GM04503 (cell line): ENCODE measurements at regions not wholly inside any gene's neighbourhood (a gene's known extent, or its start where the extent isn't known, plus 50 kb on each side); places are given as distances from the start of the nearest gene placed in this dataset.

Experiments used
- DNase-seq: peaks from one replicate; pipeline ENCODE4 v3.0.0-alpha.2; 2012; ENCODE audit warnings: low read depth

GRCh38 chr16:79823639-79824038, 223.1 kb upstream of the MAF start:
- DNase-seq, result no peak

DNA sequence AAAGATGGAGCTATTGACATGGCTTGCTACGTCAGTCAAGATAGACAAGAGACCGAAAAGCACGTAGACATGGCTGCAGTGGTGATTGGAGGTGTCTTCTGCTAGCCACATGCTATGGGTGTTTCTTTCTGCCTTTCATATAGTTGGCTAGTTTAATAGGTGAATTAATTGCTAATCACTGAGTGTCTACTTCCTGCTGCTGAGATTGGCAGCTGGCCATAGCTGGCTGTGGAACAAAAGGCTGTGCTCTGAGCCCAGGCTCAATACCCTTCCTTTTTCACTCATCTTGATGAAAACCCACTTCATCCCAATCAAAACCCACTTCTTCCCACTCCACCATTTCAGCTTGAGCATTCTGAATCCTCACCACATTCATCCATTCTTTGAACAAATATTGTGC, 221.4 kb upstream of the MAF start:
- DNase-seq, result no peak

GRCh38 chr16:79816081-79816497, 215.6 kb upstream of the MAF start:
- no peak for DNase-seq

- no peak for DNase-seq
Measured at GRCh38 chr16:79815049-79815448, 214.5 kb upstream of the MAF start.

DNA sequence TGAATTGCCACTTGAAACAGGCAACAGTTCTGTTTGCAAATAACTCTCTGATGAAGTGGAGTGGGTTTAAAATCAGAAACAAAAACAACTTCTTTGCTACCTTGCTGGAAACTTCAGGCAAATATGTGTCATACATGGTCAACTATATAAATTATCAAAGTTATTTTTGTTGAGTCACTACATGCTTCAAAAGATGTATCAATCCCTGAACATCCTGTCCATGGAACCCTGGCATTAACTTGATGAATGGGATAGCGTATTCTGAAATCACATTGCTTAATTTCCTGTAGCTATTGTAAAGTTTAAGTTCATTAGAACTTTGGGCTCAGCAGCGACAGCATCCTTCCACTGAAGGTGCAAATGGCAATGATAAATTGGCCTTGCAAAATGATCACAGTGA, 213.6 kb upstream of the MAF start:
- DNase-seq, result no peak

GRCh38 chr16:79811541-79811940, 211.0 kb upstream of the MAF start:
- no peak for DNase-seq

DNA sequence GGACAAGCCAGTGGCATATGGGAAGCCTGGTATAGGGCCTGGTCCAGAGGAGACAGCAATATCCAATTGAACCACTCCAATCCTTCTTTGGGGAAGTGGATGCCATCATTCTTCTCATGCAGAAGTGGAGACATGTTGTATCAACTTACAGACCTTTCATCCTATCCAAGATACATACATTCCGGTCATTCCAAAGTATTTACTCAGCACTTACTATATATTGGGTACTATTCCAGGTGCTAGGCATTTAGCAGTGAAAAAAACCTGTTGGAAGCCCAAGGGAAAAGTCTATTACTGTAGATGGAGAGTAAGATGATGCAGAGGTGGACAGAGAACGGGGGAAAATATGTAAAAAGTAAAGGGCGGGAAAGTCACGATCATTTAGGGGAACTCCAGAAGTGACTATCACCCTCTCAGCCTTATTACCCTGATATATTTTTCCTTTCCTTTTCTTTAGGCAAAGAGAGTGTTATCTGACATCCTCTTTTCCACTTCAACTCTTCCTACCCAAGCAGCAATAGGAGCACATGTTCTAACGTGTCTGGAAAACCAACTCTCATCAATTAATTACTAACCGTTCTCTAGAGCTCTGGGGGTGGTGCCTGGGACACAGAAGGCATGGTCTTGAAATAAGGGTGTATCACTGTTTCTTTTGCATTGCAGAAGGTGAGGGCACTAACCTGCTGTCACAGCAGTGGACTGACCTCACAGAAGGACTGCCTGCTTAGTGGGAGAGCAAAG, 210.1 kb upstream of the MAF start:
- no peak for DNase-seq

DNA sequence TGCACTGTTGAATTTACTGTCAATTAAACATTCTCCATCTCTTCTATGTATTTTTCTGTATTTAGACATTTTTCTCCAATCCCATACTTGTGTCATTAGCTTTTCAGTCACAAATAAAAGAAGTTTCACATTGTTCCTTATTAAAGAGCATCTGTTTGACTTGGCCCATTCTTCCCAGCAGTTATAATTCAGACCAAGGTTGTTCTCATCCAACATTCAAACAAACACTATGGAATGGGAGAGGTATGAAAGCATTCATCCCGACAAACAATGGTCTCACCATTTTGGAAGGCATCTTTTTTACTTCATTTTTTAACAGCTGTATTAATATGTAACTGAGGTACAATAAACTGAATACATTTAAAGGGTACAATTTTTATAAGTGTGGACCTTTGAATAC, 208.8 kb upstream of the MAF start:
- no peak for DNase-seq

GRCh38 chr16:79808731-79809130, 208.2 kb upstream of the MAF start:
- DNase-seq, result no peak

DNA sequence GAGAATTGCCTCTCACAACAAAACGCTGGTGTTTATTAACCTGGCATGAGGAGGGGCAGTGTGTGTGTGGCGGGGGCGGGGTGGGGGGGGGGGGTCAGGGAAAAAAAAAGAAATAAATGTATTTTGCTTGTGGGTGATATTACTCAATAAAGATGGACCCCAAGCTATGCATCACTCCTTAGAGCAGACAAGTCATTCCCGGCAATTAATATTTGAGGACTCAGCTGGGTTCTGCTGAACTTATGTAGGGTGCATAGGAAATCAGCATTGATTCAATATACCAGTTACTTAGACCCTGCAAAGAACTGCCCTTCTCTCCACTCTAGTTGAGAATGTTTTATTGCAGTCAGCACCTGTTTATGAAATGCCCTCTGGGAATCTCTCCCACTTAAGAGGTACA, 206.2 kb upstream of the MAF start:
- no peak for DNase-seq

DNA sequence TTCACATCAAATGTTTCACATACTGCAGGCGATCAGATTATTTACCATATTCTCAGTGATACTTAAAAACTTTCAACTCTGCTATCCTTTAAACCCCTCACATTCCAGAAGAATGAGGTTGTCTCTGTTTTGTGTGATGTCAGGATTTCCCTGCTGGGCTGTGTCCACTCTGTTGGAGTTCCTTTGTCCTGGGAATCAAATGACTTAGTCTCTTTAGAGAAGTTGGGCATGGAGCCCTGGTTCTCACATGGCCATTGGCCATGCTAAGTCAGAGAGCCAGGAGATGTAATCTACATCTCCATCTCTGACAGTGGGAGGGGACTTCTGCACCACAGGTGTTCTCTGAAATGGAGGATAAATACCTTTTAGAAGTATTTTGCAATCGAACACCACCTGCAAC, 205.1 kb upstream of the MAF start:
- no peak for DNase-seq

- DNase-seq, result no peak
Measured at GRCh38 chr16:79801646-79802045, 201.1 kb upstream of the MAF start.

- DNase-seq, result no peak
Measured at GRCh38 chr16:79800016-79800608, 199.6 kb upstream of the MAF start.

GRCh38 chr16:79798416-79799053, 198.0 kb upstream of the MAF start:
- no peak for DNase-seq

GRCh38 chr16:79797486-79797885, 196.9 kb upstream of the MAF start:
- no peak for DNase-seq

GRCh38 chr16:79795556-79795955, 195.0 kb upstream of the MAF start:
- no peak for DNase-seq

GRCh38 chr16:79794941-79795340, 194.4 kb upstream of the MAF start:
- no peak for DNase-seq

DNA sequence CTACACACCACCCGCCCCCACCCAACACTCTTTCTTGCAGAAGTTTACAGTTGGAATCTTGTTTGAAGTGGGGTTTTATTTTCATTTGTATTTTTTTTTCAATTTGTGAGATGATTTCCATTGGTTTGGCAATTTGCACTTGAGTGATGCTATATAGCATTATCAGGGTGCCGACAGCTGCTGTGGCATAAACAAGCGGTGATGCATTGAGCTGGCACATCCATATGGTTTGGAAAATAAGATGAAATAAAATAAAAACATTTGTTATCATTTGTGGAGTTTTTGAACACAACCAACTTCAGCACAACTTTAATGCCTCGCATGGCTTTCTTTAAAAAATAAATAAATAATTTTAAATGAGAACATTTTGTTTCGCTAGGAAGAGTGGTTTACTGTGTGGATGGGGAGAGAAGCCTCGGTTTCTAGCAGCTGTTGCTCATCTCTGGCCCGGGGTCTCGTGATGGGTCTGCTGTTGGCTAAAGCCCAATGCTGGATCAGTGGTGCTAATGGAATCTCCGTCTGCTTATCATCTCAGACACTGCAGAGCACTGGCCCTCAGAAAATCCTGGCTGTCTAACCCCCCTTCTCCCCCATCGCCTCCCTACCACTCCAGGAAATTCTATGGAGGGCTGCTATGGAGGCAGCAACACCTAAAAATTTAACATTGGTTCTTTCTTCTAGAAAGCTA, 192.3 kb upstream of the MAF start:
- DNase-seq, result no peak

DNA sequence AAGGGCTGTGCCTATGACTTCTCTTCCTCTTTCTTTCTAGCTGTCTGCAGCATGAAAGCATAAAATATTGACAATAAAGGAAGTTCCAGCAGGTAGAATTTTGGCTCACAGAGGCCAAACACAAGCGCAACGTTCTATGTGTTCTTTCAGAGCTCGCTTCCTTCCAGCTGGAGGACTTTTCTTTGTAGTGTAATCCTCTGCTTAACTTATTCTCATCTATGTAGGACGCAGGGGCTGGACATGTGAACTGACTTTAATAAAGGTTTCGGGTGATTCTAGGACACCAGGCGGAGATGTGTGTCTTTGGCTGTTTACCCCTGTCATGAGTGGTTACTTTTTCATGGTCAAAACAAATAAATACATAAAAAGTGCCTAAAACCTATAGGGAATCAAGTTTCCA, 191.5 kb upstream of the MAF start:
- DNase-seq, result no peak

DNA sequence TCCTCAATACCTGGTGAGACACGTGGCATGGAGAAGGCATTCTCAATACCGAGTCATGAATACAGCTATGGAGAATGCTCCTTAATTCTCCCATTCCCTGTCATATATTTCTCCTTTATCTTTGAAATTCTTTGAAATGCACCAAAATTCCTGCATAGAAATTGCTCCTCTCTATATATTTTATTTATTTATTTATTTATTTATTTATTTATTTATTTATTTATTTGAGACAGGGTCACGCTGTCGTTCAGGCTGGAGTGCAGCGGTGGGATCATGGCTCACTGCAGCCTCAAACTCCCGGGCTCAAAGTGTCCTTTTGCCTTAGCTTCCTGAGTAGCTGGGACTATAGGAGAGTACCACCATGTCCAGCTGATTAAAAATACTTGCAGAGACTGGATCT, 190.3 kb upstream of the MAF start:
- DNase-seq, result no peak

DNA sequence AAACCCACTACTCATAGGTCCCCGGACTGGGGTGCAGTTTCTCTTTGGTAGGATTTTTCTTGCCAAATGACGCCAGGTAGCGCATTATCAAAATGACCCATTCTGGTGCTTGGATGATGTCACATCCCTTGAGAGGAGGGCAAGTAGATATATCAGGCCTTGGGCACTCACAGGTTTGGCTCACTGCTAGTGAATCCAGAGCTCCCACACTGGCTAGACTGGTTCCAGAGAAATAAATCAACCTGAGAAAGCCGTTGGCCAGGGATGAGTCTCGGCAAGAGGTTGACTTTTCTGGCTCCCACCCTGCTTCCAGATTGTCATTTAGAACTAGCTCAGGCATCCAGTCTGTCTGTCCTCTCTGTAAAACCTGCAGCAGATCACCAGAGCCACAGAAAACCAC, 188.4 kb upstream of the MAF start:
- no peak for DNase-seq

DNA sequence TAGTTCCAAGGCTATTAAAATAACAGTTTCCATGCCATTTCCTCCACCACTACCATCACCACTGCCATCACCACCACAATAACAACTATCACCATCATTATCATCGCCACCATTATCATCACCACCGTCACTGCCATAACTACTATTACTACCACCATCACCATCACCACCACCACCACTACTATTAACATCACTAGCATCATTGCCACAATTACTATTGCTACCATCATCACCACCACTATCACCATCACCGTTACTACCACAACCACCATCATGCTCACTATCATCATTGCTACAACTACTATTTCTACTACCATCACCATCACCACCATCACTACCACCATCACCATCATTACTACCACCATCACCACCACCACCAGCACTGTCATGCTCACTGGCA, 185.9 kb upstream of the MAF start:
- DNase-seq, result no peak

GRCh38 chr16:79784007-79784406, 183.5 kb upstream of the MAF start:
- no peak for DNase-seq
